Activated CD8-positive, alpha-beta memory T cell treated with anti-CD3 and anti-CD28 coated beads for 48 hours (primary cell): ENCODE measurements at regions not wholly inside any gene's neighbourhood (a gene's known extent, or its start where the extent isn't known, plus 50 kb on each side); places are given as distances from the start of the nearest gene placed in this dataset.

Experiments
- DNase-seq, 3 experiments: peaks; one replicate each; pipeline ENCODE4 v3.0.0-alpha.2; 2020; ENCODE audit warnings: low read depth in 2 of 3, low spot score in 2 of 3

DNA sequence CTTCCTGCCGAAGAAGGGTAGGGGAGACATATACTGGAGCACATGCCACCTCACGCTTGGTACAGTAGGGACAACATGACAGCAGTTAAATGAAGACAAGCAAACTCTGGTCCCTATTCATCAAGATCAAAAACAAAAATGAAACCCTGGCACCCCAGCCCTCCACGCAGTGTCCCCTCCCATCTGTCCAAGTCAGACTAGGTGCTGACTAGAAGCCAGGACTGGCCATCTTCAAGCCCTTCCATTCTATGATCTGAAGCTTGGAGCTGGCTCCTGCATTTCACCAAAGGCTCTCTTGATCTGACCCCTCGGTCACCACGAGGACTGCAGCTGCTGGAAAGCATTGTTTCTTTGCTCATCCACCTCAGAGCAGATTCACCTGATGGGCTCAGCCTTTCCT is 158.9 kb upstream of the GGTLC1 start:
- no peak for DNase-seq

DNA sequence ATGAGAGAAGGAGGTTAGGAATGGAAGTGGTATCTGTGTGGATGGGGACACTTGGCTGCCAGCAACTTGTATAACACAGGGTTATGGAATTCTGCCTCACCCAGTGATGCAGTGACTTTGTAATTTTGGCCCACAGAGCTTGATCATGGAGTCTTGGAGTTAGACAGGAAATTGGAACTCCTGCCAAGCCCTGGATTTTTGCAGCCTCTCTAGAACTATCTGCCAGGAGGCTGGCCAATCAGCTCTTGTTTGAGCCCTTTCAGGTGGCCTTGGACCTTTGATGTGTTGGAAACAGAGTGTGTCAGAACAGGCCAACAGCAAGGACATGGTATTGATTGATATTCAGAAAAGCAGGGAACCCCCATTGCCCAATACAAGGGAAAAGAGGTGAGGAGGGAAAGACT is 157.7 kb upstream of the GGTLC1 start:
- no peak for DNase-seq

DNA sequence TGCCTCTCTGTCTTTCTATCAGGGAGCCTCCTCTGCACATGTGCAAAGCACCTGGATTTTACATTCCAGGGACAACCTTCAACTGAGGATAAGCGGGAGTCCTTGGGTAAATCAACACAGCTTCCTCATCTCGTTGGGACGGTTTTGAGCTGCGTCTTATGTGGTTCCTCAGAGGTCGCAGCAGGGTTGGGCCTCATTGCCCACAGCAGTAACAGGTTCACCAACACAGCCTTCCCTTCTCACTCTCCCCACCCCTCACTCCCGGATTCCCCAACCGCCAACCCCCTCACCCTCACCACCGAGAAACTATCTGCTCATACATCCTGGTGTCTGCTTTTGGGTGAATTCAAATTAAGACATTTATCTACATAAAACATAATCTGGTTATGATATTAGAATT is 155.8 kb upstream of the GGTLC1 start:
- no peak for DNase-seq

DNA sequence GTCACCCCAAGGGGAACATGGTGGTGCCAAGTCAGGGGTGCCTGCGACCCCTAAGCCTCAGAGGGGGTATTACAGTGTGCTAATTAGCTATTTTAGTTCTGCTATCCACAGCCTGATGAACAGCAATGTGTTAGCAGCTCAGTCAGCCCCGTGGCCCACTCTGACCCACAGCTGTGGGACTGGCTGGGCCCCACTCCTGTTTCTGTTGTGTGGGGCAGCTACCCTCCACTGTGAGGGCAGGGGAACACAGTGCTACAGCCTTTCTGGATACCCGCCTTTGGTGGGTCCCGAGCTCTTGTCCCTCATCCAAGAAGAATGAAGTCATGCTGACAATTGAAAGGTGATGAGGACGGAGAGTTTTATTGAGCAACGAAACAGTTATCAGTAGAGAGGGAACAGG is 152.5 kb upstream of the GGTLC1 start:
- no peak for DNase-seq

DNA sequence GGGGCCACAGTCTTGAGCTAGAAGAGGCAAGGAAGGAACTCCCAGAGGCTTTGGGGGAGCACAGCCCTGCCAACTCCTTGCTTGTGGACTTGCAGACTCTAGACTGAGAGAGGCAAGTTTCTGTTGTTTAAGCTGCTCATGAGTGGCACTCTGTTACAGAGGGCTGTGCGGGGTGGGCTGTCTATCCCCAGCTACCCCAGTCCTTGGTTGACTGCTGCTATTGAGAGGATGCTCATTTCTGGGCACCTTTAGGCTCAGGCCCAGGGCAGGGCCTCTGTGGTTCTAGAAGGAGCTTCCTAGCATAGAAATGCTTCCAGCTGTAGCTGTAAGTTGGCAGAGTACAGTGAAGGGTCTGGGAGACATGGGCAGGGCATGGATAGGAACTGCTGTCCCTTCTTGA is 151.3 kb upstream of the GGTLC1 start:
- DNase-seq: no peak

DNA sequence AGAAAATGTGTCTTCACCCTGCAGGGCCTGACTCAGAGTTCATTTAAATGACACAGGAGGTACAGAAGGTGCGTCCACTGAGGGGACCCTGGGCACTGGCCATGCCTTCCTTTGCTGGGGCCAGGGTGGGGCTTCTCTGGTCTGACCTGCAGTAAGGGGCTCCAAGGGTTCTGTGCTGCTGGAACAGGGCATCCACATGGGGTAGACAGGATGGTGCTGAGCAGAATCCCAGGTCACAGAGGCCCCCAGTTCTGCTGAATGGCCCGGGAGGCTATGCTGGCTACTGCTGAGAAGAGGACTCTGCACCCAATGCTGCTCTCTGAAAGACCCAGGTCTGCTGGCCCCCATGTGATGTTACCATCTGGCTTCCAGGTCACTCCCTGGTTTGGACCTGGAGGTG is 150.4 kb upstream of the GGTLC1 start:
- no peak for DNase-seq

DNA sequence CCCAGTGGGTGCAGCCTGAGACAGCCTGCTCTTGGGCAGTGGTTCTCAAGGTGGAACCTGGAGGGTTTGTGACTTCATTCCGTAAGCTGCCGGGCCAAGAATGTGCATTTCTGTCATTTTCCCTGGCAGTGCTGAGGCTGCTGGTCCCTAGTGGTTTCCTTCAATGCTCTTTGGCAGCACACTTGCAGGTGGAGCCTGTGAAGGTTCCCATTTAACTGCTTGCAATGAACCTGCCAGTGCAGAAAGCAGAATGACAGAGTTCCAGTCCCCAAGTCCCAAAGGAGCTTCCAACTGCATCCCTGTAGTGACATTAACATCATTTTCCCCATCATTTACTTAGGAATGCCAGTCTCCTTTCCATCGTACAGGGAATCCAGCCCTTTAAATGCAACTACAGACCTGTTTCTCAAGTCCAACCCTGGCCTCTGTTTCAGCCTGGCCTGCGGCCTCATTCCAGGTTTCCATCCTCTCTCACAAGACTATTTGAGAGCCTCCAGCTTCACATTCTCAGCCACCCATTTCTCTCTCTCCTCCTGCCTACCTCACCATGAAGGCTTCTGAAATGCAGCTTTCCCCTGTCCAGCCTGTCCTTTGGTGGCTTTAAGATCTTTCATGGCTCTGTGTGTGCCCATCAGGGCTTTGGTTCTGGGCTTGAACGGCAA is 149.7 kb upstream of the GGTLC1 start:
- DNase-seq: no peak

DNA sequence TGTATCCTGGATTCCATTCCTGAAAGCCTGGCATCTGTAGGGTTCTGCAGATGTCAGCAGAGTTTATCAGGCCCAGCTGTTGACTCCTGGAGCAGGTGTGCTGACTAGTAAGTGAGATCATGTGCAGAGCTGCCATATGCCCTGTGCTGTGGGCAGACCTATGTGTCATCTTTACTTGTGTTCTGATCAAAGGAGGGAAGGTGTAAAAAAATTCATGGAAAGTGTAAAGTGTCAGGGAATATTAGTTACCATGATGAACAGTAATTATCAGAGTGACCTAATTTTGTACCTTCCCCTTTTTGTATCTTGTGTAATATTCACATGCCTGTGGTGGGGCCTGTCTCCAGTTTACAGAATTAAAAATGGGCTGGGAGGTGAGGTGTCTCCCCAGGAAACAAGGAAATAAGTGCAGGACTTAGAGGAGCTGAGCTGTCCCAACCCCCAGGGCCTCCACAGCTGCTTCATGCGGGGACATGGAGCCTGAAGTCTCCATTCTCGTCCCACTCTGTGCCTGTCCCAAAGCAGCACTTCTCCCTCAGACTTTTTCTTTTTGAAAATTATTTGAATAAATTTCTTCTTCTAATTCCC is 148.2 kb upstream of the GGTLC1 start:
- DNase-seq: no peak

DNA sequence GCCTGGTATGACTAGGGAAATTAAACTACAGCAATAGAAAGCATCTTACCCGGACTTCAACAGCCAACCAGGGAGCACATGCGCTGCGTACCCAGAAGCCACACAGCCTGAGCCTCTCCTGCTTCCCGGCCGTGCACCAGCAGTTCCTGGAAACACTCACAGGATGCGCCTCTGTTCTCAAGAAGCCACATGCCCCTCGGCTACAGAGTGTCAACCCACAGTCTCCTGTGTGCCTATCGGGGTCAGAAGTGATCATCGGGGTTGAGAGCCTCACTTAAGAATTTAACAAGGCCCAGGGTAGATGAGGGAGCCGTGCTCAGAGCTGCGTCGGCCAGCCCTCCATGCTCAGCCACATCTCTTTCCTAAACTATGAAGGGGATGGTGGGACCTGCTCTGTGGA is 147.2 kb upstream of the GGTLC1 start:
- no peak for DNase-seq

DNA sequence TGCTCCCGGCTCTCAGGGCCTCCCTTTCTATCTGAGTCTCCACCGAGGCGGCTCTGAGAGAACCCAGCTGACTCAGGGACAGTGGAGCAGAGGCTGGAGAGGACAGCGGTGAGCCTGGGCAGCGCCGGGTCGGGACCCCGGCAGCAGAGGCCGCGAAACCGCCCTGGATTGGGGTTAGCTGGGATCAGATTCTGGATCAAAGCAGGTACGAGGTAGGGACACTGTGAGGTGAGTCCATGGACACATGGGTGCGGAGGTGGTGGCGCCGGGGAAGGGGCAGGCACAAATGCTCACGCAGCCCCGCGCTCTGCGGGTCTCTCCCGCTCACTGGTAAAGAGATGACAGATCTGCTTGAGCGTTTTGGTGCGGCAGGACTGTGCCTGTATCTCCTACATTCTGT is 146.4 kb upstream of the GGTLC1 start:
- no peak for DNase-seq

DNA sequence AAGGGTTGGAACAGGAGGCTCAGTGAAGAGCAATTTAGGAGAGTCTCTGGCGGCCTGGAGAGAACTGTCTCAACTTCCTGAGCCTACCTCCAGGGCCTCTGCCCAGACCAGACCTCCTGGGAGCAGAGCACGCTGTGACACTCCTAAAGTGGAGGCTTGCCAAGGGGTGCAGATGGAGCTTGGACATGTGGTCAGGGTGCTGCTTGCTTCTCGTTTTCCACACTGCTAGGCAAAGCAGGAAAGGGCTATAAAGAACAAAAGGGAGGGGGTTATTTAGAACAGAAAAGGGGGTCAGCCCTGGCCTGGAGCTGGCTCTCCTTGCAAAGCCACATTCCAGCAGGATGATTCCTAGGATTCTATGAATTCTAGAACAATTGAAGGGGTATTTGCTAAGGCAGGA is 145.7 kb upstream of the GGTLC1 start:
- DNase-seq: no peak

DNA sequence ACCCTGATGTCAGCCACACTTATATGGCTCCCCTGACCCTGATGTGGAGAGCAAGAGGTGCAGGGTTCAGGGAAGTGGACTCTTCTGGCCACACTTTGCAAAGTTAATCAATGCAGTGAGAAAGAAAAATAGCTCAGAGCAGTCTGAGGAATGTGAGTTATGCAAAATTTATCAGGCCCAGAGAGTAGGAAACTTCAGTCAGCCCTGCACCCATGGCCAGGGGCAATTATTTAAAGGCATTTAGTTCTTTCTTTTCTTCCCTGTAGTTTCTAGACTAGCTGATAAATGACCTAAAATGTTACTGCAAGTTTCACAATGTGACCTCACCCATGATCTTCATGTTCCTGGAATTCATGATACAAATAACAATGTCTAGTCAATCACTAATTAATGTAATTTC is 143.7 kb upstream of the GGTLC1 start:
- DNase-seq: no peak

DNA sequence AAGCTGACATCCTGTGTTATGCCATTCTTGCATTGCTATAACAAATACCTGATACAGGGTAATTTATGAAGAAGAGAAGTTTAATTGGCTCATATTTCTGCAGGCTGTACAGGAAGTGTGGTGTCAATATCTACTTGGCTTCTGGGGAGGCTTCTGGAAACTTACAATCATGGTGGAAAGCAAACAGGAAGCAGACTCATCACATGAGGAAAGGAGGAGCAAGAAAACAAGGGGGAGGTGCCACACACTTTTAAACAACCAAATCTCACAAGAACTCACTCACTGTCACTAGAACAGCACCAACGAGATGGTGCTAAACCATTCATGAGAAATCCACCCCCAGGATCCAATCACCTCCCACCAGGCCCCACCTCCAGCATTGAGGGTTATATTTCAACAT is 143.1 kb upstream of the GGTLC1 start:
- DNase-seq: no peak

DNA sequence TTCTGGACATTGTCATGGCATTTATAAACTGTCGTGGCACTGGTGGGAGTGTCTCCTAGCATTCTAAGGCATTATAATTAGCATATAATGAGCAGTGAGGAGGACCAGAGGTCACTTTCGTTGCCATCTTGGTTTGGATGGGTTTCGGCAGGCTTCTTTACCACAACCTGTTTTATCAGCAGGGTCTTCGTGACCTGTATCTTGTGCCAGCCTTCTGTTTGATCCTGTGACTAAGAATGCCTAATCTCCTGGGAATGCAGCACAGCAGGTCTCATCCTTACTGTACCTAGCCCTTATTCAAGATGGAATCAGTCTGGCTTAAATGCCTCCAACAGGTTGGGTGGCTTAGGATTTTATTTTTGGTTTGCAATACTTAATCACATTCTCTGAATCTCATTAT is 142.7 kb upstream of the GGTLC1 start:
- DNase-seq: no peak

DNA sequence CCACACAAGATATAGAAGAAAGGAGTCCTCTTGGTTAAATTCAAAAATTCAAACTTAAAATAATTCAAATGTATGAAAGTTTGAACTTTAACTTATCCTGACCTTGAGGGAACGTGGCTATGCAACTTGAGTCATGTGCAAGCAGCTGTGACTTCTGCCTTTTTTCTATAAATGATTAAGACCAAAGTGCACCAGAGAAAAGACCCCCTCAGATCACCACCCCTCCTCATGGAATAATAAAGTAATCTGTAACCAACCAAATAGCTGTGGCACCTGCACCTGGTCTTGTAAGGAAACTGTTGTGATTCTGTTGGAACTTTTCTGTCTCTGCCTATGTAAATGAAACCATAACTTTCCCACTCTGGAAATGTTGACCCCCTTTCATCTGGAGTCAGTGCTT is 141.1 kb upstream of the GGTLC1 start:
- DNase-seq: no peak

DNA sequence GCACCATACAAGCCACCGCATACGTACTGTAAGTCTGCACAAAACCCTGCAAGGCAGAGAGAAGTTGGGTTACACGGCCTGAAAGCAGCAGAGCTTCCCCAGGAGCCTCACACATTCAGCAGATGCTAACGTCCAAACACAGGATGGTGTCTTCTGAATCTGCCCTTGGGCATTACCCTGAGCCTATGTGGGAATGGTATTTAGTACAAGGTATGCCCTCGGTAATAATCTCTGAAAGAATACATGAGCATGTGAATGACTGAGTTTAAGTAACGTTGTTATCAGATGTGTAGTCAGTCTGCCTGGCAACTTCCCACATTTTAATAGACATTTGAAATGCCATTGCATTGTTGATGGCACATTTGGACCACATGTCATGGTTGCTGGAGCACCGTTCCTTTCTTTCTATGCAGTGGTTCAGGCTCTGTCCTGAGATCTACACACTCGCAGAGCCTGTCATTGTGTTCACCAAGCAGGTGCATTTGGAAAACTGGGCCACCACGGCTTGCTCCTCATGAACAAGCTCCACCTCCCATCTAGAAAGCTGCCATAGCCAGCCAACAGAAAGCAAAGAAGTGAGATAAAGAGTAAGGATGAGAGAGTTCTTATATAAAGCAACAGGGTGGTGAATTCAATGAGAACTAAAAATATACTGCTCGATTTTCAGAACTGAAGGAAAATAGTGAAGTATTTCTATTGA is 136.5 kb upstream of the GGTLC1 start:
- no peak for DNase-seq

DNA sequence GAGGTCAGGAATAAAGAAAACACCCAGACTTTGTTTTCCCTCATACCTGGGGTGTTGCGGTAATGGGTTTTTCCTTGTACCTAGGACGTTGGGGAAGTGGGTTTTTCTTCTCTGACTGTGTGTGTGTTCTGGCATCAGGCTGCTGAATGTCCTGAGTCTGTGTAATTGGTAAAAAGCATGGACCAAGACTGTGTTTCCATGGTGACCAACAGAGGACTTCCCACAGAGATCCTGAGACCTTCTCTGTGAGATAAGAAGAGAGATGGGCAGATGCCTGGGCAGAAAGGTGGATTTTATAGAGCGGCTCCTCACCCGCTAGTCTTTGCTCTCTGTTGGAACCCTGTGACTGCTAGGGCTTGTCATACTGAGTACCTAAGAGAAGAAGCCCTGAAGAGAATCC is 135.4 kb upstream of the GGTLC1 start:
- no peak for DNase-seq

DNA sequence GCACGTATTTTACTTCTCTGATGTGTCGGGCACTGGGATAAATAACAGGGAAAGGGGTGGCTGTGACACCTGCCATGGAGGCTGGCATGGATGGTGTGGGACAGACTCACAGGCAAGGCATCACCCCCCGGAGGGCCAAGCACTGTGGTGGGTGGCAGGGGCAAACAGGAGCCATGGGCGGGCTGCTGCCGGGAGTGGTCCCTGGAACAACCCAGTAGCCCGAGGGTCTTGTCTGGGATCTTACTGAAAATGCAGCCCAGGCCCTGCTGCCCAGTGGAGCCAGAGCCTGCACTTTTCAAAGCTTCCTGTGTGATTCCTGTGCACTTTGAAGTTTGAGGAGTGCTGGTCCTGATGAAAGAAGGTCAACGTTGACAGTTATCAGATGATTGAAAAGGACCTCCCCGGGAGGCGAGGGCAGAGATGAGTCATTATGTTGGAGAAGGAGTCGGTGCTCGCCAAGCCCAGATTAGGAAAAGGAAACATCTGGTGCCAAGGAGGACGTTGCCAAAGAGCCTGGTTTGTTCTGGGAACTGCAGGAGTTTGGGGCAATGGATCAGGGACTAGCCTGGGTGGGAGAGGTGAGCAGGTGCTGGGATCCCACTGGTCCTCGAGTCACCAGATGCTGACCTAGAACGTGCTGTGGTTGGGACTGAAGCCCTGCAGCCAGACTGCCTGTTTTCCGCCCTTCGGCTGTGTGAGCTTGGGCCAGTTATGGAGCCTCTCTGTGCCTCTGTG is 130.0 kb upstream of the GGTLC1 start:
- DNase-seq: no peak

DNA sequence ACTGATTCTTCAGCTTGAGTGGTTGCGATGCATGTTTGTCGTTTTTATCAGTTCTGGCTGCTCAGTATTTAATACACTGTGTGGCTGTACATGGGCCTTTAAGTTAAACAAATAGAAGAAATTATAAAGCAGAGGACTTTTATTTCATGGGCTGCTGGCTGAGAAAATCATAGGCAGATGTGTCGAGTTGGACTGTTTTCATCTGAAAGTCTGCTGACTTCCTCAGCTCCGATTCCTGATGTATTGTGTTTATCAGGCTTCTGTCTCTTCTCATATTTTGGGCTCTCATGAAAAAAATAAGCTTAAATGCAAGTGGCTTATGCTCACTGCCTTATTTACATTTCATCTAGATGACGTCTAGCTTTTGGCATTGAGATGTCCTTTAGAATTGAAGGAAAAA is 129.5 kb upstream of the GGTLC1 start:
- DNase-seq: no peak

DNA sequence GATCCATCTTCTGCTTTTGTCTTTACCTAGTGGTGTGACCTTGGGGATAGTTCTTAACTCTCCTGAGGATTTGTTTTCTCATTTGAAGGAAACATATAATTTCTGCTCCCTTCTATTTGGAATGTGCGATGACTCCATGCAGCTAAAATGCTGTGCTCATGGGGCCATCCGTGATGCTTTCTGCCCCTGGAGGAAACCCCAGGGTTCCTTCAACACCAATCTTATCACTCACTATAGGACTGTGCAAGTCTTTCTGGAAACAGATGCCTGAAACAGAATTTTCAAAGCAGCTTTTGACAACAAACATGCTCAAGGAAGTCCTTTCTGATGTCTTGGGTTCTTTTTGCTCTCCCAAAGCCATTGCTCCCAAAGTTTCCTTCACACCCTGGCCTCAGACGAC is 128.8 kb upstream of the GGTLC1 start:
- DNase-seq: no peak

DNA sequence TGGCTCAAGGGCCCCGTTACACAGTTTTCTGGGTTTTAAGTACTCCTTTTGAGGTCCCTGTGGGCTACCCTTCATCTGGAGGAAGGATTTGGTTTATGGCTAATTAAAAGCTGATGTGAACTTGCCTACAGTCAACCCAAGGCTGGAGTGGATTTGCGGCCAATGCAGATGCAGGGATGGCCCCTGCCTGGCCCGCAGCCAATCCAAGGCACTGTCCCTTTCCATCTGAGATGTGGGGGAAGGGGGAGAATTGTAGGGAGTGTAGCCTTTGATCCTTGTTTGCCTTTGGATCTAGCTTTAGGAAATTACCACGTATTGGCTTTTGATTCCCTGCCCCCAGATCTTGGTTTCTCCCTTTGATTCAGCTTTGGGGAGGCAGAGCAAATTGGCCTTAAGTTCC is 128.0 kb upstream of the GGTLC1 start:
- no peak for DNase-seq

DNA sequence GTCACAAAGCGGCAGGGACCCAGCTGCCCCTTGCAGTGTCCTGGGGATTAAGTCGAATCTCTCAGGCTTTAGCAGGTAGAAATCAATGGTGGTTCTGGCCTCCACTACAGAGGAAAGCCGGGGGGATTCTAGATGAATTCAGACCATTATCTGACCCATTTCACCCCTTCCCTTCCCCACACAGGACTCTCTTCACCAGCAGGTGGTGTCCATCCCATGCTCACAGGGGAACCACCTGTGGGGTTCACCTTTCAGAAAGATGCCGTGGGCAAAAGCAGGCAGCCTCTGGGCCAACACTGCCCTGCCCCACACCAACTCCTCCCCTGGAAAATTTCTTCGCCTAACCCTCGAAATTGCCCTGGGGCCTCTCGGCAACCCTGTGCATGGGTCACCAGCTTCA is 123.8 kb upstream of the GGTLC1 start:
- no peak for DNase-seq
